NCI-H2227 treated with DMSO at 0.1 percent for 48 hours (cell line): ENCODE measurements at regions not wholly inside any gene's neighbourhood (a gene's known extent, or its start where the extent isn't known, plus 50 kb on each side); places are given as distances from the start of the nearest gene placed in this dataset.
A peak's percentile ranks its signal among the peaks of the same experiment; 100 is the strongest.
"Not testable (repeated sequence)": the region's sequence is repeated elsewhere in the genome, so short reads cannot be mapped to it uniquely, and the experiment has no call there.

Experiments used
- DNase-seq: peaks from one replicate; lab custom pipeline; 2025; lab: John Stamatoyannopoulos, UW

GRCh38 chr7:96561892-96562291 lies 147.8 kb downstream of the SEM1 start:
- DNase-seq = no peak

GRCh38 chr7:96558530-96558929 lies 151.1 kb downstream of the SEM1 start:
- no peak for DNase-seq

- no peak for DNase-seq
Measured at GRCh38 chr7:96558093-96558492, 151.6 kb downstream of the SEM1 start.

GRCh38 chr7:96557598-96557997 lies 152.0 kb downstream of the SEM1 start:
- DNase-seq = not testable (repeated sequence)

- DNase-seq = no peak
Measured at GRCh38 chr7:96548664-96549063, 161.0 kb downstream of the SEM1 start.

GRCh38 chr7:96547371-96547811 lies 162.3 kb downstream of the SEM1 start:
- peak; percentile 65 for DNase-seq

GRCh38 chr7:96546426-96546825 lies 163.2 kb downstream of the SEM1 start:
- DNase-seq = no peak

- no peak for DNase-seq
Measured at GRCh38 chr7:96539471-96539870, 170.2 kb downstream of the SEM1 start.

GRCh38 chr7:96538632-96539031 lies 171.0 kb downstream of the SEM1 start:
- DNase-seq = no peak

- no peak for DNase-seq
Measured at GRCh38 chr7:96534221-96534620, 175.4 kb downstream of the SEM1 start.

- DNase-seq = no peak
Measured at GRCh38 chr7:96532428-96532935, 177.2 kb downstream of the SEM1 start.

GRCh38 chr7:96531331-96531730 lies 178.3 kb downstream of the SEM1 start:
- no peak for DNase-seq

GRCh38 chr7:96530786-96531185 lies 178.9 kb downstream of the SEM1 start:
- DNase-seq = no peak

- no peak for DNase-seq
Measured at GRCh38 chr7:96527133-96527827, 182.4 kb downstream of the SEM1 start.

- DNase-seq = no peak
Measured at GRCh38 chr7:96526496-96526895, 183.2 kb downstream of the SEM1 start.

- DNase-seq = no peak
Measured at GRCh38 chr7:96521068-96521894, 188.4 kb downstream of the SEM1 start.

- DNase-seq = no peak
Measured at GRCh38 chr7:96508371-96508770, 186.5 kb upstream of the SLC25A13 start.

GRCh38 chr7:96503597-96503996 lies 181.7 kb upstream of the SLC25A13 start:
- no peak for DNase-seq

GRCh38 chr7:96501318-96501717 lies 179.4 kb upstream of the SLC25A13 start:
- DNase-seq = no peak

GRCh38 chr7:96499532-96499931 lies 177.6 kb upstream of the SLC25A13 start:
- no peak for DNase-seq

- no peak for DNase-seq
Measured at GRCh38 chr7:96497567-96497966, 175.7 kb upstream of the SLC25A13 start.

GRCh38 chr7:96495751-96496216 lies 173.9 kb upstream of the SLC25A13 start:
- no peak for DNase-seq

GRCh38 chr7:96486681-96487080 lies 164.8 kb upstream of the SLC25A13 start:
- no peak for DNase-seq
